HG02870 (cell line): ENCODE measurements at regions not wholly inside any gene's neighbourhood (a gene's known extent, or its start where the extent isn't known, plus 50 kb on each side); places are given as distances from the start of the nearest gene placed in this dataset.

Experiments used
- ATAC-seq: cut with Tn5 transposase; IDR thresholded peaks from one replicate; pipeline ENCODE4 v1.9.1; 2021; ENCODE audit warnings: mild to moderate bottlenecking, moderate library complexity; ENCODE audit not compliant: unreplicated experiment

DNA sequence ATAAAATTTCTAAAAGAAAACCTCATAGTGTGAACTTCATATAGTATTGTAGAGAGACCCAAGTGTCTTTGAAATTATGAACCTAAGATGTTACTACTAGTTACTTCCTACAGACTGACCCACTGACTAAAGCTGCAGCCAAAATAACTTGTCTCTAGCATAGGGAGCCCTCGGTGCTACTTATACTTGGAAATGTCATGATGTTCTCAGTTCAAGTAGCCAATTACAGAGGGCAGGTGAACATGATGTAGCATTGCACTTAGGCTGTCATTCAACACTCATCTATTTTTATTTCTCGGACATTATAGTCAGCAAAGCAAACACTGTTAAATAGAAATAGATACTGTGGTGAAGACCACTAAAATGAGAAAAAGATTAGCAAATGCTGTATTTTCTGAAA is 165.6 kb downstream of the AREG start:
- ATAC-seq, result no peak

DNA sequence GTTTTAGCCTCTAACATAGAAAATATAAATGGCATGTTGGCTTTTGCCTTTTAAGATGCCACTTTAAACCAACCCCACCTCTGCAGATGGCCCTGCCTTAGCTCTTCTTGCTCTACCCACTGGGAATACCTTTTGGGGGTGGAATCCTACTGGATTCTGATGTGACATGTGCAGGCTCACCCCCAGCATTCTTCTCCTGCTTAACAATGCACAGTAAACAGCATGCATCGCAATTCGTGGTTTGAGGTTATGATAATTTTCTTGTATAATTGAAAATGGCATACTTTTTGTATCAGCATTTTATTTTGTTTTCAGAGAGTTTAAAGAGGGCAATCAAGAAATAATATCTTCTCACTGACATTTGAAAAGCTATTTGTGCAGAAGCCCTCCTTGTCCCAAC is 167.9 kb downstream of the AREG start:
- ATAC-seq, result no peak

DNA sequence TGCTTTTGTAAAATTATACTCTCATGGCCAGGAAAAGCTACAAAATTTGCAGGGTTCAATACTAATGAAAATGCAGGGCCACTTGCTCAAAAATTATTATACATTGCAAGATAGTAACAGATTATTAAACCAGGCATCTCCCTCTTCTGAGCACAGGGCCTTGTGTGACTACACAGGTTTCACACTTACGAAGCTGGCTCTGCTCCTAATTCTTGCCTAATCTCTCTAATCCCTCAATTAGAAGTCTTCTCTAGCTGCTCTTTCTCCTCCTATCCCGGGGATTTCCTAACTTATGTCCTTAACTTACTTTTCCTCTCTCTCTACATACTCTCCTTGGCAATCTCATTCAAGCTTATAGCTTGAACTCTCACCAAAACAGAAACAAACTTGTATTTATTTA is 168.3 kb downstream of the AREG start:
- no peak for ATAC-seq

DNA sequence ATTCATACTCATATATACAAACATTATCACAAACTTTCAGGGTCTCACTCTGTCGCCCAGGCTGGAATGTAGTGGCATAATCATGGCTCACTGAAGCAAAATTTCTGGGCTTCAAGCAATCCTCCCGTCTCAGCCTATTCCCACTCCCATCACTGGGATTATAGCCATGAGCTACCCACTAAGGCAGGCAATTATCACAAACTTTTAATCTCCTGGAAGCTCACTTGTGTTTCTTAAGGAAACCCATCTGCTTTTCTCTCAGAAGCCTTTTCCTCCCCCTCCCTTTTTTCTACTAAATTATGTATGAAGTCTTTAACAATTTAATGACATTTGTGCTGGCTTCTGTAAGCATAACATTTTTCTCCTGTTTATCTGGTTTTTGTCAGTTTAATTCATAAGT is 170.5 kb downstream of the AREG start:
- ATAC-seq, result no peak

DNA sequence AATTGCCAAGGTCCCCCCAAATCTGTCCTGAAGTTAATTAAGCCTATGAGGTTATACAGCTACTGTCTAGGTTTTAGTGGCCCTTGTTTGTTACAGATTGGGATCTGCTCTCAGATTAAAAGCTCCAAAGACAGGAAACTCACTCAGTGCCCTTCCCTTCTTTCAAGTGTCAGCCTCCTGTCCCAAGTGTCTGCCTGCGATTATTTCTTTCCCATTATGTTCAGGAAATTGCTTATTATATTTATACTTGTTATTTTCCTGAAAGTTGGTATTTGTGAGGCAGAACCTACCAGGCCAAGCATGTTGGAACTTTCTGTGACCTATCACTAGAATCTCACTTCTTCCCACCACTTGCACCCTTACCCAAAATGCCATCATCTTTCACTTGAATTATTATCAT is 173.2 kb downstream of the AREG start:
- no peak for ATAC-seq

DNA sequence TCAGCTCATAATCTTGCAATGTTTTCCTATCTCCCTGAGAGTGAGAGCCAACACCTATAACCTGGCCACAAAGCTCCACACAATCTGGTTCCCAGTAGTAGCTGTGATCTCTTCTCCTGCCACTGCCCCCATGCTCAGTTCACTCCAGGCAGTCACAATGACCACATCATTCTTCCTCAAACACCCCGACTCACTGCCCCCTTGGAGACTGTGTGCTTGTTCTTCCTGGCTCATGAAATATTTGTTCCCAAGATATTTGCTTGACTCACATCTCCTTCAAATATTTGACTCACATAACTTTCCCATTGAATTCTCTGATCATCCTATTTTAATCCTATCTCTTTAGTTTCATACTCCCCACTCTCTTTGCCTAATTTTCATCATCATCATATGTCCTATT is 173.7 kb downstream of the AREG start:
- no peak for ATAC-seq

DNA sequence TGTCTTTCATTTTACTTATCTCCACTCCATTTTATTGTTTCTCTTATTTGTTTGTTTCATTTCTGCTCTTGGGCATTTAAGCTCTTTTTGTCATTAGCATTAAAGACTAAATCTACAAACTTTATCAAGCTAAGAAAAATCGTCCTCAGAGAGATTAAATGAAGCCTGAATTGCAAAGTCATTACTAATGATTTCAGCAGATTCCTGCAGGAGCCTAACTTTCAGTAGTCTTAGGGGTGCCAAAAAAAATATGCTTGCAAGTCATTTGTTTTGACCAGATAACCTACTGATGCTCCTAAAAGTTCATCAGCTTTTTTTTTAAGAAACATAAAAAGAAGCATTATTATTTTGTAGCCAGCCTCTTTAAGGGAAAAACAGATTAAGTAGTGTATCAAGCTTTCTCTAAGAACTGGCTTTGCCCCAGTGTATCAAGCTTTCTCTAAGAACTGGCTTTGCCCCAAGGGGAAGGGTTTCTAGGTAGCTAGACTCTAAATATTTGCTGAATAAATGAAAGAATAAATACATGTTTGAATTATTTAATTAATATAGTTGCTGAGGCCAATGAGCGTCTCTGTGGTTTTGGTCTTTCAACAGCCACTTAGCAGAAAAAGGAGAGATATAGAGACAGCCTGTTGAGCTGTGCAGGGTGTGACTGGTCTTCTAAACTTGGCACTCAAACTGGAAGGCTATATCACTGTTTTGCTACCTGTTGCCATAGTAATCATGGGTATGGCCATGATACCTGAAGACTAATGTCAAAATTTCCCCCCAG is 174.2 kb downstream of the BTC start:
- no peak for ATAC-seq

DNA sequence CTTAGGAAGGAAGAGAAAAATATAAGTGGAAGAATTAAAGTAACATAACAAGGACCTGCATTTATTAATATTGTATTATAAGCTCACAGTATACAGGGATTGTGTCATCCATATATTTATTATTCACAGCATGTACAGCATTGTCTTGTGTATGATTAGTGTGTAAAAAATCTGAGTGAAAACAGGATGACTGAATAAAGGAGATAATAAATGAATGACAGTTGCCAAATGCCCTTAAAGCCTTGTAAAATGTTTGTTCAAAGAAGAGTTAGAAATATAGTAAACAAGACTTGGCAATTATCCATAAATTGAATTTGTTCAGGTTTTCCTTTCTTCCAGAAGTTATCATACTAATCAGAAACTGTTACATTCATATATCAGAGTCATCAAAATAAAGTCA is 172.7 kb downstream of the BTC start:
- no peak for ATAC-seq

DNA sequence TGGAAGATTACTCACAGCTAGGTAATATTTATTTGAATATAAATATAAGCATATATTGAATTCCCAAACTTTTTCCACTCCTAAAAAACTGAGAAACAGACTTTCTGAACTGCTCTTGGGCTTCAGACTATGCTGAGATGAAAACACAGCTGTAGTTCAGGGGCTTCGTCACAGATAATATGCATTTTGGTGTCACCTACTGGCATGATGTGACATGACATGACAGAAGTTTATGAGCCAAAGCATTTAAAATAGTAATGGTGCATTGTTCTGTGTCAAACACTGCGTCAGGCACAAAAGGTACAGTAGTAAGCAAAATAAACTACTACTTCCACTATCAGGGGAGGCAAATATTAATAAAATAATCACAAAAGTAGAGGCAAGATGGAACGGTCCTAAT is 171.3 kb downstream of the BTC start:
- ATAC-seq, result peak; percentile 87

DNA sequence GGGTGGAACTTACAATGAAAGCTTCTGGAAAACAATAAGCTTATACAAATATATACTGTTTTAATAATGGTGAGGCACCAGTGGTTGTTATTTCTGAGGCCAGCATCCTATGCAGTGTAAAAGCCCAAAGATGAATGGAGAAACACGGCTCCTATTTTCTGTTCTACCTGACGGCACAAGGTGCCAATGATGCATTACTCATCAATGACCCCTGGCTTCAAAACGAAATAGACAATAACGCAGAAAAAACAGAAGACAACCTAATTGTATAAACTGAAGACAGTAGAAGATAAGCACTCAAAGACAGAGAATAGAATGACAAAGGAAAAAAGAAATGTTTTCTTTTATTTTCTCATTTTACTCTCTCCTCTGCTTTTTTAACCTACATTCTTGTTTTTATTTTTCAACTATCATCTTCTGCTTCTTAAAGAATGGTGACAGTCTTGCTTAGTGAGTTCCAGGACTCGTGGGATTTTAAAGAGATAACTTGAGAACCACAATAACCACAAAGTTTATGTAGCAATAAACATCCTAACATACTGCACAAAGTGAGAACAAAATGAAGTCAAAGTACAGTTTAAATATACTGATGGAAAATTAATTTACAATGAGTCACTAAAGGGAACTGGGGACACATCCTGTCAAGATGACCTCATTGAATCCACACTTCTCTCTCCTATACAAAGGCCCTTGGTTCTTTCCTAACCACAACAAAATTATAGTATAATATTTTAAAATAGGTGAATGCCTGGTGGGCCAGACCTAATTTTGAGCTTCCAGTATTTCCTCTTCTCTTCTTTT is 169.8 kb downstream of the BTC start:
- ATAC-seq, result no peak

DNA sequence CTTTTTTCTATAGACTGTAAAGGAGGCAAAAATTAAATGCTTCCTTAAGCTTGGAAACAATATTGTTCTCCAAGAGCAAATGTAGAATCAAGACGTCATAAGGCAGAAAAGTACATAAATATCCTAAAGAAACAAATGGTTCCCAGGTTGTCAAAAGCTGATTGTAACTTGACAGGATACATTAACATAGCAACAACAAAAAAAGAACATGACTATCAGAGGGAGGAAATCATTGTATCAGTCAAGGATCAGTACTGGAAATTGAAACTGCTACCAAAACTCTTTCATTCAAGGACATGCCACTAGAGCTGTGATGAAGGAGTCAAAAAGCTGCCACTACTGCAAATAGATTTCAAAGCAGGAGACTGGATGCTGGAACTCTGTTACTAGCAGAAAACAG is 168.3 kb downstream of the BTC start:
- ATAC-seq, result no peak

DNA sequence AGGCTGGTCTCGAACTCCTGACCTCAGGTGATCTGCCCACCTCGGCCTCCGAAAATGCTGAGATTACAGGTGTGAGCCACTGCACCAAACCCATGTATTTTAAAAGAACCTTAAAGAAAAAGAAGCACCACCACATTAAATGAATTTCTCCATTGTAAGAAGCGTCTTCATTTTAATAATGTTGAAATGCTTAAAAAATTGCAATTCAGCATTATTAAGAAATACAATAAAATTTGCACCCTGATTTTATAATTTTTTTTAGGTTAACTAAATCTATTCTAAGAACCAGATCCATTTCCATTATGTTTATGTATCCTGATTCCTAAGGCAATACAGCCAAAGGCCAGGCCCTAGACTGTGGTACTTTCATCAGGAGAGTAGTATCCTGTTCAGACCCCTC is 167.2 kb downstream of the BTC start:
- no peak for ATAC-seq

DNA sequence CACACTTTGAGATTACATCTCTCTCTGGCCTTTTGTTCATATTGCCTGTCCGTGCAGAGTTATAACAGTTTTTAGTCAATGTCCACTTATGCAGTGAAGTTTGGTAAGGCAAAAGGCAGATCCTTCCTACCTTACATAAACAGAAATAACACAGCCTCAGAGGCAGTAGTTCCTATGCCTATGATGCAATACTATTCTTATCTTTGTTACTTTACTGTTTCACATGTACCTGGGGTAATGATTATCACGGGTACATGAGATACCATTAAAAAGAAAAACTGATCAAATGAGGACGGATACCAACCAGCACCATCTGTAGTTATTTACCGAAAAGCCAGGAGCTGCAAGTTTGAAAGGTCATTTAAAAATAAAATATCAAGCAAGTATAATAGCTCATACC is 166.8 kb downstream of the BTC start:
- ATAC-seq, result no peak

DNA sequence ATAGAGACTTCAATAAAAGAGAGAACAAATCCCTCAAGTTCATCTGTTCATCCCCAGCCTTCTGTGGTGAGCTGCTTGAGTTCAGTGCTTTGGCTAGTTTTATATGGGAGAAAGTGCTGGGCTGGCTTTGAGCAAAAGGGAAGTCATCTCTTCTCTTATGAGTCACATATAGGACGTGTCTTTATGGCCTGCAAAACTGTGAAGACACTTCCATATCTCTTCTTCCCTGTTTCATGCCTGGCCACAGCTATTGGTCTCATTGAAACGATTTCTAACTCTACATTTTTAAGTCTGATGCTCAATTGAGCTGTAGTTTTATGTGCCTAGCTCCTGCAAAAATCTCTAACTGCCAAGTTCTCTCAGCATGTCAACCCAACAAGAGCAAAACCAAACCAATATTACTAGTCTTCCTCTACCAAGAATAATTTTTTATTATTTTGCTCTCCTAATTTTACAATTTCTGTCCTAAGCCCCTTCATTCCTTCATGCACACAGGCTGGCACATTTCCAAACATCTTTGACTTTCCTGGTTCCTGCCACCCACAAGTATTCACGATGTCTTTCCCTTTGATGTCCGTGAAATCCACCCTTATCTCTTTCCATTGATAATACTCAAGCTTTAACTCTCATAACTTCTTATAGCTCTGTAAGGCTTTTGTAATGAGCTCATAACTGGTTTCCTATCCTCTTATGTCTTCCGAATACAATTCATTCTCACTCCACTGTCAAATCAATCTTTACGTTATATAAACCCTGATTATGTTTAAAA is 165.3 kb downstream of the BTC start:
- no peak for ATAC-seq

DNA sequence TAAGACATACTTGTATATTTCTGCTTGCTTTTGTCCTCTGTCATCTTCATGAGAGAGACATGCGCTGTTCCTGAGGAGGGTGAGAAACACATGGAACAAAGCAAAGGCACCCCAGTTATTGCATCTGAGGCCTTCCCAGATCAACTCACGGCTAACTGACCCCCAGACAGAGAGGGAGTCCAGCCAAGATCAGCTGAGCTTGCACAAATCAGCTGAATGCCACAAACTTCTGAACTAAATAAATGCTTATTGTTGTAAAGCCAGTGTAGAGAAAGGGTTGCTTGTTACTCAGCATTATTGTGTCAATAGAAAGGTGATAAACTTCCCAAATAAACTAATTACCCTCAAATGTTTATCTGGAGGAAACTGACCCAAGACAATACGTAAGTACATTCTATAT is 163.8 kb downstream of the BTC start:
- no peak for ATAC-seq

DNA sequence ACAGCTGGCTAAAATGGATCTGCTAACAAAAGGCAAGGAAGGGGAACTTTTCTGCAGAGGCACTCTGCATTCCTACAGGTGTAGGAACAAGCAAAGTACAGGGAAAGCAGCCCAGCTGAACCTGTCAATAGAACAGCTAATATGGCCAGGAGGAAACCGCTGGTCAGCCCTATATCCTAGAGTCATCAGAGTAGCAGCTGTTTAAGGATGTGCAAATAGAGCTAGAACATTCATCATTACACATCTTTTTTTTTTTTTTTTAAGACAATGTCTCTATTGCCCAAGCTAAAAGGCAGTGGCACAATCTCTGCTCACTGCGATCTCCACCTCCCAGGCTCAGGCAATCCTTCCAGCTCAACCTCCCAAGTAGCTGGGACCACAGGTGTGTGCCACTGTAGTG is 163.0 kb downstream of the BTC start:
- ATAC-seq, result no peak

DNA sequence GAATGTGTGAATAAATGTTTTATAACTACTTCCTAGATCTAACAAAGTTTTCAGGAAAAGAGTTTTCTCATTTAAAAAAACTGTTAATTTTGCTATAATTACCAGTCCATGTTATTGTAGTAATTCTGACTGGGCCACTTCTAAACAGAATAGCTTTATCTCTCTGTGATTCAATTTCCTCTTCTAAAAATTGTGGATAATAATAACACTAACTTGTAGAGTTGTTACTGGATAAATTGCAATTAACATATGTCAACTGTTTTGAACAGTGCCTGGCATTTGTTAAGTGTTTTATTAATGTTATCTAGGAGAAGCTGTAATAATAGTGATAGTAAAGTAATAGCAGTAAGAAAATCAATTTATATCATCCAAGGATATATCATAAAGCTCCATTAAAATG is 162.3 kb downstream of the BTC start:
- ATAC-seq, result no peak

DNA sequence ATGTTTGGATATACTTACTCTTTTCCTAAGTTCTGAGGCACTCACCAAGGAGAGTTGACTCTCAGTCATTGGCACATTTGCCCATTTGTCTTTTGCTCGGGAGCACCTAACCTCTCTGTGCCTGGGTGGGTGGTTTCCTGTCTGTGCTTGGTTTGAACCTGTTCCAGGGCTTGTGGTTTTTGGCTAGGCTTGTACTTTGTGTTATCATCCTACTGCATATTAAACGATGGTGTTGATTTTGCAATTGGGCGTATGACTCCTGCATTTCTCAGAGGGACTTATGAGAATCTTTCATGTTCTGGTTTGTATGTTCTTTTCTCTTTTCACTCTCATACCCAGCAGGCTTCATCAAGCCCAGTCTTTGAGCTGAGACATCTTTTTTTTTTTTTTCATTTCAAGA is 161.7 kb downstream of the BTC start:
- ATAC-seq, result no peak

DNA sequence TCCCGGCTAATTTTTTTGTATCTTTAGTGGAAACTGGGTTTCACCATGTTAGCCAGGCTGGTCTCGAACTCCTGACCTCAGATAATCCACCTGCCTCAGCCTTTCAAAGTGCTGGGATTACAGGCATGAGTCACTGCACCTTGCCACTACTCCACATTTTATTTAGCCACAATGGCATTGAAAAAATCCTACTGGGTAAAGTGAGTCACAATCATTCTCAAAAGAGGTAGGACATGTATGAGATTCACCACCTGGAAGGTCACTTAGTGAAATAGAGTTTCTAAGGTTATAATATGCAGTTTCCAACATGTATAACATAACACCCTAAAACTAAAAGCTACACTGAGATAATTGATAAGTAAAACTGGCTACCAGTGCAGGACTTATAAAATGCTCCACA is 159.2 kb downstream of the BTC start:
- no peak for ATAC-seq

DNA sequence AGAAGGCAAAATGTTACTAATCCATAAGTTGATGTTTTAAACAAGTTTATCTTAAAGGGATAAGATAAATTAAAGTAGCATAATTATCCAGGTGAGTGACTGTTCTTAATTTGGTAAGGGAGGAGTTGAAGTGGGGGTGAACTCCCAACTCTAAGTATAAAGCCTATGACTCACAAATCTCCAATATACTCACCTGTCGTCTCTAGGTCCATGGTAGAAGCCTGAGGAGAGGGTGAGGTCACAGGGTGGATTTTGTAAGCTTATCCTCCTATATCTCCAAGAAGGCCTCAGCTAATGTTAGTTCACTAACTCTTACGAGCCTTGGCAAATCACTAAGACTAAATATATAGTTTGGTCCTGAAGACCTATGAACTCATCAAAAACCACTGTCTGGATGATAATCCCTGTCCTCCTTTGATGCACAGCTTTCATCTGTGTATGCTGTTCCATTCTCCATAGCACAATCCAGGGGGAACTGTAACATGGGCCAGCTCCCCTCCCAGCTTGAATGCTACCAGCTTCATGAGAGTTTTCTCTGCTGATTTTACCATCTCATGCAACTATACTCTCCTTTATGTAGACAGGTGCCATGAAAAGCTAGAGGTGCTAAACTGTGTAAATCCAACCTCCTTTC is 158.7 kb downstream of the BTC start:
- ATAC-seq, result no peak

DNA sequence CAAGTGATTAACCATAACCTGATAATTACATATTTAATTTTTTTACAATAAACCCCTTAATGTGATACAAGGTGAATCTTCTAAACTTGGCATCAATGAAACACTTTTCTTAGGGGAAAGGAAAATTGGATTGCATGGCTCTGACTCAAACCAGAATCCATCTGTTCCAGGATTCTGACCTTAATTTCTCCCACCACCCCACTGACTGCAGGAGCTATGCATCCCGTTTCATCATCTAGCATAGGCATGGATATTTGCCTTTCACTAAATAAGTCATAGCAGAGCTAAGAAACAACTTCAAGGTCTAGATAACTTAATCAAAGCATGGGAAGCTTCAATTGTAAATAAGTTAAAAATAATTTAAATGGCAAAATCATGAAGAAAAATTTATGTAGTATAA is 156.3 kb downstream of the BTC start:
- no peak for ATAC-seq
